SK-N-SH treated with all-trans-retinoic acid at 6 μM for 48 hours (cell line): ENCODE measurements at regions not wholly inside any gene's neighbourhood (a gene's known extent, or its start where the extent isn't known, plus 50 kb on each side); places are given as distances from the start of the nearest gene placed in this dataset.

Experiments
- ATAC-seq: fragments of 200-7000 bp; cut with Tn5 transposase; 3 replicates; pipeline ENCODE4 v1.9.1; 2020; ENCODE audit warnings: mild to moderate bottlenecking, moderate library complexity
- ARNTL ChIP-seq: fragments of 450-650 bp; formaldehyde crosslinking; IDR thresholded peaks from 2 replicates; pipeline ENCODE4 v1.5.0; 2020; ENCODE audit warnings: low read depth, mild to moderate bottlenecking, moderate library complexity, borderline replicate concordance
- BACH2 ChIP-seq: fragments of 250-450 bp; sonication (Bioruptor Pico); IDR thresholded peaks from 2 replicates; pipeline ENCODE4 v1.9.0; 2021; ENCODE audit warnings: mild to moderate bottlenecking, borderline replicate concordance
- CSDC2 ChIP-seq: fragments of 250-450 bp; sonication (Bioruptor Pico); IDR thresholded peaks from 2 replicates; pipeline ENCODE4 v1.5.0; 2020; ENCODE audit warnings: mild to moderate bottlenecking, moderate library complexity
- ESRRG ChIP-seq: fragments of 250-450 bp; sonication (Bioruptor Pico); IDR thresholded peaks from 2 replicates; pipeline ENCODE4 v1.6.1; 2021; ENCODE audit warnings: mild to moderate bottlenecking
- GLIS3 ChIP-seq: fragments of 250-450 bp; sonication (Bioruptor Pico); IDR thresholded peaks from 2 replicates; pipeline ENCODE4 v1.5.0; 2020; ENCODE audit warnings: mild to moderate bottlenecking, moderate library complexity
- ISL1 ChIP-seq: fragments of 250-450 bp; sonication (Bioruptor Pico); IDR thresholded peaks from 2 replicates; pipeline ENCODE4 v2.1.2; 2022; ENCODE audit warnings: mild to moderate bottlenecking, moderate library complexity
- OSR1 ChIP-seq: fragments of 250-450 bp; sonication (Bioruptor Pico); IDR thresholded peaks from 2 replicates; pipeline ENCODE4 v1.8.0; 2022; ENCODE audit warnings: moderate library complexity, mild to moderate bottlenecking, inconsistent platforms
- PATZ1 ChIP-seq: fragments of 250-450 bp; sonication (Bioruptor Pico); IDR thresholded peaks from 2 replicates; pipeline ENCODE4 v1.8.0; 2020; ENCODE audit warnings: mild to moderate bottlenecking, moderate library complexity, borderline replicate concordance
- PPARA ChIP-seq: fragments of 250-450 bp; sonication (Bioruptor Pico); IDR thresholded peaks from 2 replicates; pipeline ENCODE4 v1.5.0; 2020; ENCODE audit warnings: mild to moderate bottlenecking, borderline replicate concordance
- SNAI2 ChIP-seq: fragments of 250-450 bp; sonication (Bioruptor Pico); IDR thresholded peaks from 2 replicates; pipeline ENCODE4 v1.5.0; 2020; ENCODE audit warnings: mild to moderate bottlenecking, moderate library complexity
- TCF4 ChIP-seq: fragments of 250-450 bp; sonication (Bioruptor Pico); IDR thresholded peaks from 2 replicates; pipeline ENCODE4 v1.8.0; 2021; ENCODE audit warnings: mild to moderate bottlenecking, moderate library complexity, borderline replicate concordance
- TOX ChIP-seq: fragments of 250-450 bp; sonication (Bioruptor Pico); IDR thresholded peaks from 2 replicates; pipeline ENCODE4 v1.8.0; 2021; ENCODE audit warnings: mild to moderate bottlenecking, moderate library complexity, borderline replicate concordance
- TSHZ2 ChIP-seq: fragments of 250-450 bp; sonication (Bioruptor Pico); IDR thresholded peaks from 2 replicates; pipeline ENCODE4 v1.5.0; 2020; ENCODE audit warnings: mild to moderate bottlenecking, moderate library complexity
- ZC3H10 ChIP-seq: fragments of 250-450 bp; sonication (Bioruptor Pico); IDR thresholded peaks from 2 replicates; pipeline ENCODE4 v1.5.1; 2021; ENCODE audit warnings: mild to moderate bottlenecking, moderate library complexity
- ZNF565 ChIP-seq: fragments of 450-650 bp; formaldehyde crosslinking; conservative IDR thresholded peaks from 2 replicates; pipeline ENCODE4 v1.5.0; 2020; ENCODE audit warnings: low read depth, mild to moderate bottlenecking, moderate library complexity
- ZNF70 ChIP-seq: fragments of 450-650 bp; formaldehyde crosslinking; IDR thresholded peaks from 2 replicates; pipeline ENCODE4 v1.5.0; 2020; ENCODE audit warnings: mild to moderate bottlenecking, moderate library complexity
- ZNF8 ChIP-seq: fragments of 450-650 bp; formaldehyde crosslinking; IDR thresholded peaks from 2 replicates; pipeline ENCODE4 v1.5.0; 2020; ENCODE audit warnings: mild to moderate bottlenecking, moderate library complexity
- TF ChIP-seq, protein P1 (sequence below): fragments of 250-450 bp; sonication (Bioruptor Pico); IDR thresholded peaks from 2 replicates; pipeline ENCODE4 v1.5.1; 2020; ENCODE audit warnings: low read depth, mild to moderate bottlenecking, moderate library complexity
- TF ChIP-seq, protein P2 (sequence below): fragments of 250-450 bp; sonication (Bioruptor Pico); IDR thresholded peaks from 2 replicates; pipeline ENCODE4 v1.8.0; 2021; ENCODE audit warnings: low read depth, mild to moderate bottlenecking, moderate library complexity, borderline replicate concordance

DNA sequence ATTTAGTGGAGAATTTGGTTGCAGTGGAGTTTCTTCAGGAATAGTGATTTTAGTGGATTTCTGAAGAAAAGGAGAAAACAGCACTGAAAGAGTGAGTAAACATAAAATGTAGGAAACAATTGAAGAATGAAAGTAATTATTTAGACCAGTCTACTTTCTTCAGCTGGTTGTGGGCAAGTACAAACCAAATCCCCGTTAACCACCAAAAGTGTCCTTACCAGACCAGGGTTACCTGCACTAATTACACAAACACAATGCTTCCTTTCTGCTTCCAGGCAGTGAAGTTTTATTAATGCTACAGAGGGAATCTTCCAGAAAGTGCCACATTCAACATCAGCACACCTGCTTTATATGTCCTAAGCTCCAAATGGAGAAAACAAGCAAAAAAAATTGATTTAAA, 248.0 kb upstream of the TBC1D5 start:
- ATAC-seq = no peak
- TF ChIP-seq PPARA (CRISPR knock-in tag) (no peak), PATZ1 (CRISPR knock-in tag) (no peak), ISL1 (CRISPR knock-in tag) (no peak), TOX (CRISPR knock-in tag) (no peak), ESRRG (CRISPR knock-in tag) (no peak), ZNF70 (no peak), TCF4 (CRISPR knock-in tag) (no peak), CSDC2 (CRISPR knock-in tag) (no peak), TSHZ2 (CRISPR knock-in tag) (no peak), GLIS3 (CRISPR knock-in tag) (no peak), ARNTL (CRISPR knock-in tag) (no peak), ZC3H10 (CRISPR knock-in tag) (no peak)
- TF ChIP-seq, protein P1, sequence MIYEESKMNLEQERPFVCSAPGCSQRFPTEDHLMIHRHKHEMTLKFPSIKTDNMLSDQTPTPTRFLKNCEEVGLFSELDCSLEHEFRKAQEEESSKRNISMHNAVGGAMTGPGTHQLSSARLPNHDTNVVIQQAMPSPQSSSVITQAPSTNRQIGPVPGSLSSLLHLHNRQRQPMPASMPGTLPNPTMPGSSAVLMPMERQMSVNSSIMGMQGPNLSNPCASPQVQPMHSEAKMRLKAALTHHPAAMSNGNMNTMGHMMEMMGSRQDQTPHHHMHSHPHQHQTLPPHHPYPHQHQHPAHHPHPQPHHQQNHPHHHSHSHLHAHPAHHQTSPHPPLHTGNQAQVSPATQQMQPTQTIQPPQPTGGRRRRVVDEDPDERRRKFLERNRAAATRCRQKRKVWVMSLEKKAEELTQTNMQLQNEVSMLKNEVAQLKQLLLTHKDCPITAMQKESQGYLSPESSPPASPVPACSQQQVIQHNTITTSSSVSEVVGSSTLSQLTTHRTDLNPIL (CRISPR knock-in tag) = no peak
- TF ChIP-seq, protein P2, sequence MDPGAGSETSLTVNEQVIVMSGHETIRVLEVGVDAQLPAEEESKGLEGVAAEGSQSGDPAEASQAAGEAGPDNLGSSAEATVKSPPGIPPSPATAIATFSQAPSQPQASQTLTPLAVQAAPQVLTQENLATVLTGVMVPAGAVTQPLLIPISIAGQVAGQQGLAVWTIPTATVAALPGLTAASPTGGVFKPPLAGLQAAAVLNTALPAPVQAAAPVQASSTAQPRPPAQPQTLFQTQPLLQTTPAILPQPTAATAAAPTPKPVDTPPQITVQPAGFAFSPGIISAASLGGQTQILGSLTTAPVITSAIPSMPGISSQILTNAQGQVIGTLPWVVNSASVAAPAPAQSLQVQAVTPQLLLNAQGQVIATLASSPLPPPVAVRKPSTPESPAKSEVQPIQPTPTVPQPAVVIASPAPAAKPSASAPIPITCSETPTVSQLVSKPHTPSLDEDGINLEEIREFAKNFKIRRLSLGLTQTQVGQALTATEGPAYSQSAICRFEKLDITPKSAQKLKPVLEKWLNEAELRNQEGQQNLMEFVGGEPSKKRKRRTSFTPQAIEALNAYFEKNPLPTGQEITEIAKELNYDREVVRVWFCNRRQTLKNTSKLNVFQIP (CRISPR knock-in tag) = no peak

DNA sequence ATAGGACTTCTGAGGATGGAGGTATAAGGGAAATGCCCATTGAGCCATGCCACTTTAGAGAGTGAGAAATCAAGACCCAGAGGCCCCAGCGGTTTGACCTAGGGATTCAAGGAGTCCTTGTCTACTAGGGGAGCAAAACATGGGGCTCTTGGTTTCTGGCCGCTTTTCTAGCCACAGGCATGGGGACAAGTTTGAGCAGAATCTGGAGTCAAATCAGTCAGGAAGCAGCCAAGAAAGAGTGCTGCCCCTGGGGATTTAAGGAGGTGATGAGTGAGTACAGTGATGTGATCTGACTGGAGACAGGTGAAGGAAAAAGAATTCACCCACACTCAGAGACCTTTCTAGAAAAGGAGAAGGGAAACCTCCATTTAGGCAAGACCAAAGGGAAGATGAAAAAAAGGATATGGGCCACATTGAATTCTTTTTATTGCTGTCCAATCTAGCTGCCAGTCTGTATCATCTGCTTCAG, 244.0 kb upstream of the TBC1D5 start:
- no peak for ATAC-seq
- TF ChIP-seq, protein P2 (CRISPR knock-in tag) = no peak

GRCh38 chr3:17985658-17986347, 243.4 kb upstream of the TBC1D5 start:
- TF ChIP-seq GLIS3 (CRISPR knock-in tag) = no peak
- TF ChIP-seq SNAI2 (CRISPR knock-in tag) = no peak
- no peak for TF ChIP-seq ZNF8 (CRISPR knock-in tag)
- no peak for TF ChIP-seq ARNTL (CRISPR knock-in tag)
- TF ChIP-seq OSR1 = no peak
- TF ChIP-seq ZNF565 = no peak
- TF ChIP-seq TOX (CRISPR knock-in tag) = no peak
- no peak for ATAC-seq

- no peak for ATAC-seq
- TF ChIP-seq PPARA (CRISPR knock-in tag) = no peak
- no peak for TF ChIP-seq PATZ1 (CRISPR knock-in tag)
- TF ChIP-seq ZC3H10 (CRISPR knock-in tag) = no peak
- TF ChIP-seq, protein P1 (CRISPR knock-in tag) = no peak
- TF ChIP-seq GLIS3 (CRISPR knock-in tag) = no peak
- TF ChIP-seq CSDC2 (CRISPR knock-in tag) = no peak
- TF ChIP-seq, protein P2 (CRISPR knock-in tag) = no peak
- no peak for TF ChIP-seq ZNF70
- no peak for TF ChIP-seq ISL1 (CRISPR knock-in tag)
- no peak for TF ChIP-seq BACH2
- TF ChIP-seq ESRRG (CRISPR knock-in tag) = no peak
- TF ChIP-seq TCF4 (CRISPR knock-in tag) = no peak
Measured at GRCh38 chr3:17983106-17983505, 240.7 kb upstream of the TBC1D5 start.
